K562 (cell line): ENCODE measurements at regions not wholly inside any gene's neighbourhood (a gene's known extent, or its start where the extent isn't known, plus 50 kb on each side); places are given as distances from the start of the nearest gene placed in this dataset.
"Not testable (repeated sequence)": the region's sequence is repeated elsewhere in the genome, so short reads cannot be mapped to it uniquely, and the experiment has no call there.

ENCODE experiments used
- ATAC-seq: fragments of 200-7000 bp; cut with Tn5 transposase; 3 replicates; pipeline ENCODE4 v1.9.1; 2020; ENCODE audit warnings: moderate library complexity
- BruUV-seq: library from RNA; stranded (reverse); fragments of 400-500 nt; replicated peaks from 2 replicates; lab custom pipeline; 2021; lab: Mats Ljungman, UMichigan
- CTCF ChIA-PET: fragments of 300-600 bp; formaldehyde crosslinking; extraction: SDS; loops from one replicate; lab custom pipeline; 2021; ENCODE audit warnings: low intra/inter-chr PET ratio; lab: Yijun Ruan, JAX
- POLR2A ChIA-PET: fragments of 300-600, 350-650 bp; sonication (Branson Sonifier 250); formaldehyde crosslinking; extraction: SDS; loops from one replicate; lab custom pipeline; 2021; ENCODE audit warnings: antibody characterized with exemption, inconsistent platforms; lab: Yijun Ruan, JAX
- DNase-seq, 4 experiments: peaks; one replicate each; pipeline versions ENCODE4 v3.0.0 to v3.0.0-alpha.2; 2011 to 2018; ENCODE audit warnings: low spot score in 3 of 4, mixed read lengths in 3 of 4; ENCODE audit errors: extremely low read depth in 1 of 4
- FAIRE-seq: peaks from 2 replicates; lab custom pipeline; 2011; peaks lifted over from hg19 to GRCh38; lab: Jason Lieb, UNC
- H2AFZ ChIP-seq: 2 replicates; pipeline ENCODE4 v1.6.0; 2011; ENCODE audit warnings: low read depth, low read length, control low read depth, inconsistent platforms
- H3K27ac ChIP-seq: fragments of 200-600 bp; 3 replicates; pipeline ENCODE4 v1.8.0; 2011; ENCODE audit warnings: low read depth, mild to moderate bottlenecking, control low read depth, inconsistent platforms, low read length, moderate library complexity, mixed read lengths; ENCODE audit errors: extremely low read depth
- H3K27me3 ChIP-seq, 2 experiments: fragments of 300-600 bp in 1 of 2; 2 replicates in 1 of 2; 3 replicates in 1 of 2; pipeline versions ENCODE4 v1.6.0 to v1.8.0; 2011; ENCODE audit warnings: inconsistent platforms in 2 of 2, low read length in 2 of 2, mild to moderate bottlenecking in 1 of 2, mixed read lengths in 1 of 2, moderate library complexity in 1 of 2; ENCODE audit not compliant: control insufficient read depth in 2 of 2, insufficient read depth in 2 of 2
- H3K36me3 ChIP-seq: fragments of 300-600 bp; 3 replicates; pipeline ENCODE4 v1.8.0; 2011; ENCODE audit warnings: mild to moderate bottlenecking, low read length, inconsistent platforms; ENCODE audit not compliant: control insufficient read depth, insufficient read depth
- H3K4me1 ChIP-seq, 2 experiments: fragments of 200-600 bp in 1 of 2; replicated peaks in 1 of 2; 2 replicates in 1 of 2; 3 replicates in 1 of 2; pipeline versions ENCODE4 v1.5.1 to v1.8.0; 2011; ENCODE audit warnings: inconsistent platforms in 2 of 2, low read length in 2 of 2, mild to moderate bottlenecking in 1 of 2, mixed read lengths in 1 of 2, moderate library complexity in 1 of 2; ENCODE audit not compliant: control insufficient read depth in 2 of 2, insufficient read depth in 2 of 2
- H3K4me2 ChIP-seq: 2 replicates; pipeline ENCODE4 v1.6.1; 2011; ENCODE audit warnings: low read length, control low read depth, inconsistent platforms, mixed read lengths; ENCODE audit not compliant: insufficient read depth
- H3K4me3 ChIP-seq: fragments of 200-600 bp; sonication (generic), shearing (Covaris generic); 2 replicates; pipeline ENCODE4 v1.5.1; 2016; ENCODE audit warnings: control low read depth, inconsistent platforms
- H3K79me2 ChIP-seq: fragments of 200-600 bp; 3 replicates; pipeline ENCODE4 v1.8.0; 2011; ENCODE audit warnings: low read length, inconsistent platforms; ENCODE audit not compliant: control insufficient read depth, insufficient read depth
- H3K9ac ChIP-seq, 2 experiments: 2 replicates each; pipeline versions ENCODE4 v1.6.0 to v1.6.1; 2011; ENCODE audit warnings: low read depth in 2 of 2, low read length in 2 of 2, control low read depth in 1 of 2, inconsistent platforms in 1 of 2, mild to moderate bottlenecking in 1 of 2, mixed read lengths in 1 of 2; ENCODE audit not compliant: insufficient read depth in 1 of 2
- H3K9me1 ChIP-seq: one replicate; pipeline ENCODE4 v1.6.0; 2011; ENCODE audit warnings: inconsistent platforms, mild to moderate bottlenecking, low read length, moderate library complexity; ENCODE audit not compliant: control insufficient read depth, insufficient read depth
- H3K9me3 ChIP-seq: replicated peaks from 2 replicates; pipeline ENCODE4 v1.5.1; 2011; ENCODE audit warnings: low read depth, low read length, inconsistent platforms; ENCODE audit not compliant: control insufficient read depth, insufficient read depth
- H4K20me1 ChIP-seq: replicated peaks from 2 replicates; pipeline ENCODE4 v1.6.1; 2011; ENCODE audit warnings: low read length, inconsistent platforms, mixed read lengths; ENCODE audit not compliant: control insufficient read depth, insufficient read depth
- RFX1 ChIP-seq: fragments of 450-650 bp; IDR thresholded peaks from 2 replicates; pipeline ENCODE4 v1.6.1; 2016; ENCODE audit warnings: mild to moderate bottlenecking, moderate library complexity
- WGBS: fragments of 100-300 bp; shearing (Covaris generic); methylation state at CpG from one replicate; pipeline ENCODE4 v1.1.6; 2016; ENCODE audit warnings: low coverage, mixed read lengths; ENCODE audit not compliant: insufficient coverage; ENCODE audit errors: missing lambda C conversion rate; 5-methylcytosine and 5-hydroxymethylcytosine counted together
- in situ Hi-C: fragments of 300-500 bp; cut with MboI; formaldehyde crosslinking; loops from 4 replicates; pipeline ENCODE4 v1.15.0; 2018; ENCODE audit warnings: inconsistent platforms, mixed read lengths
- intact Hi-C: fragments of 100-400 bp; cut with micrococcal nuclease; formaldehyde crosslinking; loops from 2 replicates; pipeline ENCODE4 v1.14.2; 2022

DNA sequence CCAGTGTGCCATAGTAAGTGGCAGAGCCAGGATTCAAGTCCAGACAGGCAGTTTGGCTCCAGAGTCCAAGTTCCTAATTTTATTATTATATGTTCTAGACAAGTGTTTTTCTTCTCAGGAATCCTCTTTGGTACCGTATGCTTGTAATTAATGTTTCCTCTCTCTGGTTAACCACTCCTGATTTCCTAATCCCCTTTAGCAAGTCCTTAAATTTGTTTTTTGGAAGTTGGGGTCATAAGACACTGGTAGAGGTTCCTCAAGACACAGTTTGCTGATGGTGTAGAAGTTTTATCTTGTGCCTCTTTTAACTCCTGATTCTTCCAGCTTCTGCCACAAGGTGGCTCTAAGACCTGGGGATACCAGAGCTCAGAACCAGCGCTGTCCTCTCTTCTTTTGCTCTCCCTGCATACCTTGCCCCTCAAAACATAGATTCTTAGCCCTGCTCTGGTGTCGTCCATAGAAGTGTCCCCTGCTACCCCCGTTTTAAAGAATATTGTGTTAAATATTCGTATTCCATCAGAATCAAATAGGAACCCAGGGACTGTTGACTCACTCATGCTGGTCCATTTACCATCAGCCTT is 3068.0 kb downstream of the RPIA start:
- DNase-seq, BruUV-seq, H4K20me1 ChIP-seq, H3K27ac ChIP-seq, H3K36me3 ChIP-seq, H3K9me1 ChIP-seq, H3K79me2 ChIP-seq, in situ Hi-C loops, POLR2A ChIA-PET, CTCF ChIA-PET, H3K4me3 ChIP-seq, H3K9ac ChIP-seq, H3K27me3 ChIP-seq, intact Hi-C loops, H3K4me2 ChIP-seq, H3K4me1 ChIP-seq, H3K9me3 ChIP-seq, H2AFZ ChIP-seq: not testable (repeated sequence)
- peak; percentile 90 for FAIRE-seq
- peak; percentile 90 for ATAC-seq
- 3% methylated on average over 4 of the region's 5 CpGs for WGBS

DNA sequence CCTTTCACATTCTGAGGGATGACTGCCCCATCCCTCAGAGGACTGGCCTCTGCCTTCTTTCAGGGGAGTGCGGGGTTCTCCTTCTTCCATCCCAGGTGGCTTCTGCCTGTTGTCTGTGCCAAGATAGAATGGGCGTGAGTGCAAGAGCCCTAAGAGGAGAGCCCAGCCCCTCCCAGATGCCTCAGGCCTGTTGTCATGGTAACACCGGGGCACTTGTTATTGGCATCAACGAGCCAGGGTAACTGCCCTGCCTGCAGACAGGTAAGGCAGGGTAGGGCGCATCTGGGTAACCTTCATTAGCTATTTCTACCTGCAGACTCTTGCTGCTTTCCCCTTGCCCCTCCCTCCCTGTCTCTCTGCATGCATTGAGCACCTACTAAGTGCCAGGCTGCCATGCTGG is 3069.2 kb downstream of the RPIA start:
- peak; percentile 58 for TF ChIP-seq RFX1

DNA sequence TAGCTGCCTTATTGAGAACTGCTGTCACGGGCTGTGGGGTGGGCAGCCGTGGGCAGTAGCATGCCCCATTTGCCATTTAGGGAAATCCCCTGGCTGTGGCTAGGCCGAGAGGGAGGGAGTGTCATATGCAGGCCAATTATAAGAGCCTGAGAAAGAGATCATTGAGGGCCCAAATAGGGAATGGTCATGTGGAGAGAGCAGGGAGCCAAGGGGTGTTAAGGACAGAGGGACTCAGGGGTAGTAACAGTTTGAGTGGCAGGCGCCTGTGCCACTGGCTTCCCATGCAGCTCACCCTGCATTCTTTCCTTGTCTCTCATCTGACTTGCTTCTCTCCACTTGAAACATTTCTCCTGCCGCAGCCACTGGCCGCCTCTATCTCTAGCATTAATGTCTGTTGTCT is 3070.8 kb downstream of the RPIA start:
- H3K9me1 ChIP-seq, intact Hi-C loops, ATAC-seq, H3K27ac ChIP-seq, H3K9ac ChIP-seq, H3K4me3 ChIP-seq, H3K36me3 ChIP-seq, POLR2A ChIA-PET, H4K20me1 ChIP-seq, H3K27me3 ChIP-seq, H3K4me2 ChIP-seq, in situ Hi-C loops, DNase-seq, H3K9me3 ChIP-seq, FAIRE-seq, BruUV-seq, CTCF ChIA-PET, H3K4me1 ChIP-seq, H3K79me2 ChIP-seq, H2AFZ ChIP-seq: not testable (repeated sequence)
- WGBS, result 0% methylated on average over 2 of the region's 6 CpGs

More for the DNA sequence above, 3069.2 kb downstream of the RPIA start:
- H3K36me3 ChIP-seq, H3K27me3 ChIP-seq, H4K20me1 ChIP-seq, POLR2A ChIA-PET, H3K4me2 ChIP-seq, H3K27ac ChIP-seq, H3K9me1 ChIP-seq, H3K79me2 ChIP-seq, ATAC-seq, H3K4me3 ChIP-seq, intact Hi-C loops, DNase-seq, H2AFZ ChIP-seq, FAIRE-seq, BruUV-seq, in situ Hi-C loops, H3K9ac ChIP-seq, CTCF ChIA-PET, H3K4me1 ChIP-seq, H3K9me3 ChIP-seq: not testable (repeated sequence)
- WGBS, result 0% methylated on average over 4 of the region's 5 CpGs

DNA sequence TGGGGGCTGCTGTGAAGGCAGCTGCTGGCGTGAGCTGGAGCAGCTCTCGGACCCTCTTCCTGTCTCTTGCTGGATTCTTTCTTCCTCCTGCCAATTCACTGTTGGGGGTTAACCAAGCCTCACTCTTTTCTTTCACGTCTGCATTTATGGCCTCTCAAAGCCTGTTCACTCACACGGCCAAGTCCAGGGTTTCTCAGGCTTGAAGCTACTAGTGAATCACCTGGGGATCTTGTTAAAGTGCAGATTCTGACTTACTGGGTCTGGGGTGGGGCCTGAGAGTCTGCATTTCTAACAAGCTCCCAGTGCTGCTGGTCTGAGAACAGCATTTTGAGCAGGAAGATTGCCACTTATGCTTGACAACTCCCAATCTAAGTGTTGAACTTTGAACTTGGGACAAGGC is 3072.2 kb downstream of the RPIA start:
- H3K79me2 ChIP-seq, DNase-seq, FAIRE-seq, intact Hi-C loops, H3K9me3 ChIP-seq, H3K9me1 ChIP-seq, H3K36me3 ChIP-seq, POLR2A ChIA-PET, H3K9ac ChIP-seq, H2AFZ ChIP-seq, H3K27me3 ChIP-seq, H3K4me1 ChIP-seq, H3K4me3 ChIP-seq, in situ Hi-C loops, CTCF ChIA-PET, ATAC-seq, H3K27ac ChIP-seq, H3K4me2 ChIP-seq, H4K20me1 ChIP-seq, BruUV-seq: not testable (repeated sequence)
- 13% methylated on average over 1 of the region's 4 CpGs for WGBS
